ENCODE measurements at regions not wholly inside any gene's neighbourhood (a gene's known extent, or its start where the extent isn't known, plus 50 kb on each side); places are given as distances from the start of the nearest gene placed in this dataset.

DNA sequence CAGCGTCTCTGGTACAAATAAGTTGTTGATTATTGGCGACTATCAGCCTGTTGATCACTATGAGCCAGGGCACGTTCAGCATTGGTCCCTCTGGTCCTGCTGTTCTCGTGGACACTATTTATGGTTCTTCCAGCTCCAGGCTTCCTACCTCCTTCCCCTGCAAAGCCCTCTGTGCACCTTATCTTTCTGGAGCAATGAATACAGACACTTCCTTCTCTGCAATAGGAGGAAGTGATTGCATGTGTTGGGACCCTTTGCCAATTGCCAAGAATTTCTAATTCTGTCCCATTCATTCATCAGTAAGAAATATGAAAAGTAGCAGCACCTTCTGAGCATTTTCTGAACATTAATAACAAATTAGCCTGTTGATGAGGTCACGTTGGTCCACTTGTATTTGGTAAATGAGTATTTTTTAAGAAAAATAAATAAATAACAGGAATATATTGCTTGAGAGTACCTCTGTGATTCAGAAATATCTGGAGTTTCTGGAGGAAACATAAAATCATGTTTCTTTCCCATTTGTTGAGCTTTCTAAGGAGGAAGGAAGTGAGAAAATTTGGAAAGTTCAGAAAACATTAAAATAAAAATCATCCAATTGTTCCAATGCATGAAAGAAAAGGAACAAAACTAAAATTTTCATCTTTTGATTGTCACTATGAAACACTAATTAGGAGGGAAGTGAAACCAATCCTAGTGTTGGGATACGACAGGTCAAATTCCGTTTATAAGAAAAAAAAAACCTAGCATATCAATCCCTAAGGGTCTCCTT is 259.1 kb upstream of the KLF6 start:
- TF ChIP-seq EZH2 (IDR thresholded peaks at IDR 0.05; ENCODE audit: low read length, unreplicated experiment) = no peak
- TF ChIP-seq CTCF (conservative IDR thresholded peaks at IDR 0.05; ENCODE audit: low read depth, low read length) = no peak
- TF ChIP-seq EZH2phosphoT487 (IDR thresholded peaks at IDR 0.05; ENCODE audit: borderline replicate concordance, low read length) = no peak
- Histone ChIP-seq H3F3A (ENCODE audit: low read length, unreplicated experiment) (no peaks in the 10 kb centered on the region), H2AFZ (ENCODE audit: low read length) (no peak overlapping the region), H3K9ac (ENCODE audit: low read length) (no peak overlapping the region), H3K27ac (ENCODE audit: low read length) (no peak overlapping the region), H3K36me3 (ENCODE audit: low read depth, low read length) (no peaks in the 10 kb centered on the region), H3K9me3 (ENCODE audit: low read length) (no peaks in the 10 kb centered on the region), H3K4me2 (ENCODE audit: low read length) (no peak overlapping the region), H3K4me1 (ENCODE audit: insufficient read depth, low read length) (no peaks in the 10 kb centered on the region), H3K79me2 (ENCODE audit: low read length) (no peaks in the 10 kb centered on the region), H3K4me3 (ENCODE audit: low read length) (no peak overlapping the region), H3K9me2 (replicated peaks; ENCODE audit: low read length) (no peaks in the 10 kb centered on the region), H3K27me3 (ENCODE audit: low read length) (no peaks in the 10 kb centered on the region), H4K20me1 (ENCODE audit: low read length) (no peaks in the 10 kb centered on the region)
- no peak for DNase-seq
- ChIA-PET CTCF (no interaction called here), POLR2A (ENCODE audit: unreplicated experiment) (no interaction called here)
- BruUV-seq (replicated peaks) = no TSS peak
- no peak for ATAC-seq
- intact Hi-C loops (cut with micrococcal nuclease) = no loop called here

DNA sequence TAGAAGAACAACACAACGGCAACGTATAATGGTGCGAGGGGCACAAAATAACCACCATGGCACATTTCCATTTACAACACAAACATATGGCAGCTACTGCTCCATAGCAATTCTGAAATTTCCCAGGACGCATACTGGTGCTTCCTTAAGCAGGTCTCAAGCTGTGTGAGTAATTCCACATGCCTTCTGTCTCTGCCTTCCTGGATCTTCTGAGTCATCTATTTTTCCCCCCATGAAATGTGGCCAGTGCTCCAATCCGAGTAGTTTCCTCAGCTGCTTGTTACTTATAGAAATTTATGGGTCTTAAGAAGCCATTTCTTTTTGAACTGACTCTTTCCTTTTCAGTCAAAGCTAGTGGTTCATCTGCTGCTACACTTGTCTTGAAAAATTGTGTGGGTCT is 256.6 kb upstream of the KLF6 start:
- Histone ChIP-seq H4K20me1 (ENCODE audit: low read length) (no peaks in the 10 kb centered on the region), H2AFZ (ENCODE audit: low read length) (no peak overlapping the region), H3K36me3 (ENCODE audit: low read depth, low read length) (no peaks in the 10 kb centered on the region), H3K9me3 (ENCODE audit: low read length) (no peaks in the 10 kb centered on the region), H3K4me2 (ENCODE audit: low read length) (no peak overlapping the region), H3K27ac (ENCODE audit: low read length) (no peak overlapping the region), H3F3A (ENCODE audit: low read length, unreplicated experiment) (no peaks in the 10 kb centered on the region), H3K27me3 (ENCODE audit: low read length) (no peaks in the 10 kb centered on the region), H3K9ac (ENCODE audit: low read length) (no peak overlapping the region), H3K79me2 (ENCODE audit: low read length) (no peaks in the 10 kb centered on the region), H3K4me3 (ENCODE audit: low read length) (no peak overlapping the region), H3K9me2 (replicated peaks; ENCODE audit: low read length) (no peaks in the 10 kb centered on the region), H3K4me1 (ENCODE audit: insufficient read depth, low read length) (no peaks in the 10 kb centered on the region)
- intact Hi-C loops (cut with micrococcal nuclease) = no loop called here
- CTCF ChIA-PET = no interaction called here
- no peak for ATAC-seq
- no peak for DNase-seq
- TF ChIP-seq EZH2 (IDR thresholded peaks at IDR 0.05; ENCODE audit: low read length, unreplicated experiment) (no peak), CTCF (conservative IDR thresholded peaks at IDR 0.05; ENCODE audit: low read depth, low read length) (no peak), EZH2phosphoT487 (IDR thresholded peaks at IDR 0.05; ENCODE audit: borderline replicate concordance, low read length) (no peak)
- POLR2A ChIA-PET (ENCODE audit: unreplicated experiment) = no interaction called here
- BruUV-seq (replicated peaks) = no TSS peak

DNA sequence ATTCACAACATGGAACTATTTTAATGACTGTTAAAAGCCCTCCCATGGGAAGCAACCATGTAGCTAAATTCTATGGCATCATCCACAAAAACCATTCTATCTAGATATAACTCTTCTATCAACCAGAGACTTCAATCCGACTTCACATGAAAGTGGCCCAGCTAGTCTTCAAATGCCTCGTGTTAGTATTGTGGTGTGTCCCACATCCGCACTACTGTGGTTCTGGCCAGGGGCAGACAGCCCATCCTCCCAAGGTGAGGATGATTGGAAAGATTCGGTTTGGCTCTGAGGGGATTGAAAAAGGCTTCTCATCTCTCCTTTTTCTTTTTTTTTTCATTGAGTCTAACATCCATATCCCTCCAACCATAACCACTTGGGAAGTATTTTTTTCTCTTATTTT is 253.0 kb upstream of the KLF6 start:
- Histone ChIP-seq H3K27ac (ENCODE audit: low read length) (no peak overlapping the region), H3F3A (ENCODE audit: low read length, unreplicated experiment) (no peaks in the 10 kb centered on the region), H3K4me3 (ENCODE audit: low read length) (no peak overlapping the region), H3K4me1 (ENCODE audit: insufficient read depth, low read length) (no peaks in the 10 kb centered on the region), H3K9me2 (replicated peaks; ENCODE audit: low read length) (no peaks in the 10 kb centered on the region), H3K4me2 (ENCODE audit: low read length) (no peak overlapping the region), H4K20me1 (ENCODE audit: low read length) (no peaks in the 10 kb centered on the region), H3K27me3 (ENCODE audit: low read length) (no peaks in the 10 kb centered on the region), H3K36me3 (ENCODE audit: low read depth, low read length) (no peaks in the 10 kb centered on the region), H3K9ac (ENCODE audit: low read length) (no peak overlapping the region), H3K79me2 (ENCODE audit: low read length) (no peaks in the 10 kb centered on the region), H3K9me3 (ENCODE audit: low read length) (no peaks in the 10 kb centered on the region), H2AFZ (ENCODE audit: low read length) (no peak overlapping the region)
- POLR2A ChIA-PET (ENCODE audit: unreplicated experiment) = no interaction called here
- intact Hi-C loops (cut with micrococcal nuclease) = no loop called here
- no TSS peak for BruUV-seq (replicated peaks)
- ATAC-seq (no peak), DNase-seq (no peak)
- TF ChIP-seq EZH2 (IDR thresholded peaks at IDR 0.05; ENCODE audit: low read length, unreplicated experiment) (no peak), EZH2phosphoT487 (IDR thresholded peaks at IDR 0.05; ENCODE audit: borderline replicate concordance, low read length) (no peak), CTCF (conservative IDR thresholded peaks at IDR 0.05; ENCODE audit: low read depth, low read length) (no peak)
- CTCF ChIA-PET = no interaction called here

Data from PC-3 (cell line).